Skeletal muscle tissue (tissue), 3 donors: ENCODE measurements at regions not wholly inside any gene's neighbourhood (a gene's known extent, or its start where the extent isn't known, plus 50 kb on each side); places are given as distances from the start of the nearest gene placed in this dataset.

Experiments used
- H3K27ac ChIP-seq: one replicate; pipeline ENCODE4 v1.7.0; 2013; ENCODE audit warnings: mild to moderate bottlenecking, low read depth, low read length, inconsistent platforms
- H3K27me3 ChIP-seq, 3 donors: one replicate each; pipeline ENCODE4 v1.7.0; 2013; ENCODE audit warnings: low read length in 3 of 3; ENCODE audit not compliant: control insufficient read depth in 3 of 3, insufficient read depth in 3 of 3
- H3K36me3 ChIP-seq, 3 donors: one replicate each; pipeline ENCODE4 v1.7.0; 2013; ENCODE audit warnings: low read length in 3 of 3; ENCODE audit not compliant: control insufficient read depth in 3 of 3, insufficient read depth in 3 of 3
- H3K4me1 ChIP-seq, 3 donors: one replicate each; pipeline ENCODE4 v1.7.0; 2013; ENCODE audit warnings: low read length in 3 of 3, mild to moderate bottlenecking in 3 of 3; ENCODE audit not compliant: control insufficient read depth in 3 of 3, insufficient read depth in 3 of 3
- H3K4me3 ChIP-seq, 3 donors: one replicate each; pipeline ENCODE4 v1.7.0; 2013; ENCODE audit warnings: low read length in 3 of 3
- H3K9ac ChIP-seq, 3 donors: one replicate each; pipeline ENCODE4 v1.7.0; 2013; ENCODE audit warnings: low read length in 3 of 3, mild to moderate bottlenecking in 3 of 3, moderate library complexity in 2 of 3, low read depth in 1 of 3
- H3K9me3 ChIP-seq, 3 donors: one replicate each; pipeline ENCODE4 v1.7.0; 2013; ENCODE audit warnings: low read length in 3 of 3; ENCODE audit not compliant: control insufficient read depth in 3 of 3
- donor health status: Osteomylitis.

DNA sequence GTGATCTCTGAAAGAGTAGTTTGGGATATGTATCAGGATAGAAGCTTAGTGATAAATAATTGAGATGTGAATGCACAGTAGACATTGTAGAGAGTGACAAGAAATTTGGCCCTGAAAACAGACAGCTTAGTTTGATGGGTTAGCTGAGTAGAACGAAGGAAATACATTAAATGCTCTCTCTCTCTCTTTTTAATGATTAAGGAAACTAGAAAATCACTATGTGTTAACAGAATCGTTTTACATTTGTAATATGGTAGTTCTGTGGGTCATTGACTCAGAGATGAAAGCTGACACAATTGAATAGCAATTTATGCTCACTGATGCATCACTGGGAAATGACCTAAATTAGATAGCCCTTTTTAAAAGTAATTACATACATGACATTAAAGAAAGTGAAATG lies 739.8 kb upstream of the PTPRD start:
- Histone ChIP-seq H3K9ac (no peak overlapping the region), H3K27me3 (no peaks in the 10 kb centered on the region), H3K4me3 (no peak overlapping the region), H3K4me1 (no peaks in the 10 kb centered on the region), H3K27ac (no peak overlapping the region), H3K36me3 (no peaks in the 10 kb centered on the region), H3K9me3 (no peaks in the 10 kb centered on the region)

DNA sequence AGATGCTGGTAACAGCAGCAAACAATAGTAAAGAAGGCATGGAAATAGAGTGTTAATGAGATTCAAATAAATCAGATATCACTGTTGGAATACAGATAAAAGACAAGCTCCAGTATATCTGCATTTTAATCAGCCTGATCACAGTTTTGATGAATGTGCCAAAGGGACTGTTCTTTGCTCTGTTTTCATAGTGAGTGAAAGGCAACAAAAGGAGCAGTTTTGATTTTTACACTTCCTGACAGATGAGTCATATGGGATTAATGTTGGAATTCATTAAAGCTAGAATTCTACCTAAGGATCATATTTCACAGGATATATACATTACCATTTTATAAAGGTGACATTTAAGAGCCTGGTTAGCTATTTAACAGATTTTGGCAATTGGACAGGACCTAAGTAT lies 743.3 kb upstream of the PTPRD start:
- H3K9me3 ChIP-seq: no peaks in the 10 kb centered on the region
- no peak overlapping the region for H3K9ac ChIP-seq
- no peak overlapping the region for H3K27ac ChIP-seq
- no peaks in the 10 kb centered on the region for H3K4me1 ChIP-seq
- no peaks in the 10 kb centered on the region for H3K36me3 ChIP-seq
- no peaks in the 10 kb centered on the region for H3K27me3 ChIP-seq
- H3K4me3 ChIP-seq: no peak overlapping the region

DNA sequence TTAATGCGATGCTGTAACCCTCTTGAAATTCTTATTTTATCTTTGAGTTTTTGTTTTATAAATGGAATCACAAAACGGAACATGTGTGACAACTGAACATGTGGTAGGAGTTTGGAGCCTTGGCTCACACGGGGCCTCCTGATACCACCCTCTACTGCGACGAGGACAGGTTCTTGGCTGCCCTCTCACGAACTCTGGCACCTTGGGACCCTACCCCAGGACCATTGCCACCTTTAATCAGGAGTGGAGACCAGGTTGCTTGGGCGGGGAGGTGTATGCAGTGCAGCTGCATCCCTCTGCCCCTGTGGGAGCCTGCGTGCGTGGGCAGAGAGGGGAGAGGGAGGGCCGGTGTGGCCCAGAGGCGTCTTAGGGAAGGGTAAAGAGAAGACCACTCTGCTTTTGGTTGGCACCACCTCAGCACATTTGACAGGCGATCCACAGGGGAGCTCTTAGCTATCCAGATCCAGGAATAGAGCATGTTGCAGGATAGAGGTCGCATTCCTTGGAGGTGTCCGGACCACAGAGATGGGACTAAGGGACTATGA lies 753.9 kb upstream of the PTPRD start:
- Histone ChIP-seq H3K9ac (no peak overlapping the region), H3K36me3 (no peaks in the 10 kb centered on the region), H3K4me1 (no peaks in the 10 kb centered on the region), H3K27me3 (no peaks in the 10 kb centered on the region), H3K9me3 (no peaks in the 10 kb centered on the region), H3K27ac (no peak overlapping the region), H3K4me3 (no peak overlapping the region)

DNA sequence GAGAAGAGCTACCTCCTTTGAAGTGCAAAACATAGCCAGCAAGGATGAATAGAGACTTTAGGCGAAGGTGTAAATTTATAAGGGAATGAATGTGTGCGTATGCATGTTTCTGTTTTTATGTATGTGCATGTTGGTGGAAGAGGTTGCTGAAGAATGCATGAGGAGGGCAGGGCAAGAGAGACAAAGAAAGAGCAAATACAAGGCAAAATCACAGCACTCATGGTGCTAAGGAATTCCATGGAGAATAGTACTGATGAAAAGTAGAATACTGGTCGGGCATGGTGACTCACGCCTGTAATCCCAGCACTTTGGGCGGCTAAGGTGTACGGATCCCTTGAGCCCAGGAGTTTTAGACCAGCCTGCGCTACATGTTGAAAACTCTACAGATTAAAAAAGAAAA lies 762.1 kb upstream of the PTPRD start:
- H3K27me3 ChIP-seq: no peaks in the 10 kb centered on the region

DNA sequence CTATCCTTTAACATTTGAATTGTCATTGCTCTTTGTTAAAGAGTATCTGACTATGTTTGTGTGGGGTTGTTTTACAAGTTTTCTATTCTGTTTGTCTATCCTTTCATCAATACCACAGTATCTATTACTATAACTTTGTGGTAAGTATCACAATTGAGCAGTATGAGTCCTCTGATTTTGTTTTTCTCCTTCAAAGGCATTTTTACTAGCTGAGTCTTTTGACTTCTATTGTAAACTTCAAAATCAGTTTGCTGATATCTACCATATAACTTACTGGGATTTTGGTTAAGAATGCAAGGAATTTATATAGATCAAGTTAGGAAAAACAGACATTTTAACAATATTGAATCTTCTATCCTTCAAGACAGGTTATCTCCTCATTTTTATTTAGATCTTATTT lies 789.8 kb upstream of the PTPRD start:
- Histone ChIP-seq H3K27ac (no peak overlapping the region), H3K36me3 (no peaks in the 10 kb centered on the region), H3K9ac (no peak overlapping the region), H3K4me3 (no peak overlapping the region), H3K27me3 (no peaks in the 10 kb centered on the region), H3K4me1 (no peaks in the 10 kb centered on the region), H3K9me3 (peaks cover 0 to 2% (median 0%) of the 10 kb centered on the region in 3 donors)

More for the DNA sequence above, 762.1 kb upstream of the PTPRD start:
- Histone ChIP-seq H3K4me1 (no peaks in the 10 kb centered on the region), H3K9me3 (peaks cover 0 to 2% (median 0%) of the 10 kb centered on the region in 3 donors), H3K36me3 (no peaks in the 10 kb centered on the region), H3K4me3 (no peak overlapping the region), H3K27ac (no peak overlapping the region), H3K9ac (no peak overlapping the region)

DNA sequence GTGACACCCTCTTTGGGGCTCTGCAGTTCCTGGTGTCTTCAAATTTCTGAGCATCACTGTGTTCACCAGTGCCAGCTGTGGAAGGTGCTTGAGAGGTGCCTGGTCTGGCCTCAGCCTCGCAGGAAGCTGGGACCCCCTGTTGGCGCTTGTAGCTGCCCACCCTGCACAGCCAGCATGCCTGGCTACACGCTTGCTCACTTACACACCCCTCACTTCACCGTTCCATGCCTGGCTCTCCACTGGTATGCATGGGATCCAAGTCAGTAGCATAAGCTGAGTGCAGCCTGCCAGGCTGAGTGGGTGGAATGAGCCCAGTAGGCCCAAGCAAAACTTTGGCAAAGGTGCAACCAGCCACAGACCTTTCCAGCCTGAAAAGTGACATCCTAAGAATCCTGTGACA lies 801.4 kb upstream of the PTPRD start:
- Histone ChIP-seq H3K36me3 (no peaks in the 10 kb centered on the region), H3K4me3 (no peak overlapping the region), H3K9me3 (no peaks in the 10 kb centered on the region), H3K27me3 (no peaks in the 10 kb centered on the region), H3K9ac (no peak overlapping the region), H3K27ac (no peak overlapping the region), H3K4me1 (no peaks in the 10 kb centered on the region)

DNA sequence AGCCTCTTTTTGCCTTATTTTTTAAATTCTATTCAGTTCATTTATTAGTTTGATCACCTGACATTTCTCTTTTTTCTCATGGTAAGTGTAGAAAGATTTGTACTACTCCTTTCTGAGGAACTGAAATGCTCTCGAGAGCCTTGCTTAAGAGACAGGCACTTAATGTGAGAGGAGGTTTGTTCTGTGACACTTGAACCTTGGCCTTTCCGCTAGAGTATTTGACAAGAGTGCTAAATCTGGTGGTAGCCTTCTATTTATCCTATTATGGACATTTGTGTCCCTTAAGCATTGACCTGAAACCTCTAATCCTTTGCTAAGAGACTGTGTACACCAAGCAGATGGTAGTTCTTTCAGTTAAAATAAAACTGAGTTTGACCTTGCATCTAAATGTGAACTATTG lies 805.0 kb upstream of the PTPRD start:
- no peaks in the 10 kb centered on the region for H3K36me3 ChIP-seq
- no peaks in the 10 kb centered on the region for H3K27me3 ChIP-seq
- H3K9me3 ChIP-seq: no peaks in the 10 kb centered on the region
- H3K4me1 ChIP-seq: no peaks in the 10 kb centered on the region
- no peak overlapping the region for H3K4me3 ChIP-seq
- no peak overlapping the region for H3K27ac ChIP-seq
- H3K9ac ChIP-seq: no peak overlapping the region

DNA sequence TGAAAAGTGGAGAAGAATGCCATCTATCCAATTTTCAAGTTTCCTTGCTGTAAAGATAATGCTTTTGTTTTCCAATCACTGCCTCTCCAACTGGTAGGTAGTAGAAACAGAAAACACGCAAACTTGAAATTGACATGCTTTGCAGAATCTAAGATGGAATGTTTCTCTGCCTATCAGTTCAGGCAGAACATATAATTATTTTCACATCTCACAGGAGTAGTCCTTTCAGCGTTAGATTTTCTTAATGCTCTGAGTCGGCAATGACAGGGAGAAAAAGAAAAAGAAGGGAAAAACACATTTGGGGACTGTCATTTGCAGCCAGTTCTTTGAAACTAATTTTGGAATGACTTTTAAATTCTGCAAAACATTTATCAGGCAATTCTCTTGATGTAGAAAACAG lies 818.7 kb upstream of the PTPRD start:
- Histone ChIP-seq H3K36me3 (no peaks in the 10 kb centered on the region), H3K4me3 (no peak overlapping the region), H3K9me3 (peaks cover 0 to 3% (median 0%) of the 10 kb centered on the region in 3 donors), H3K27me3 (no peaks in the 10 kb centered on the region), H3K4me1 (no peaks in the 10 kb centered on the region), H3K9ac (no peak overlapping the region), H3K27ac (no peak overlapping the region)

DNA sequence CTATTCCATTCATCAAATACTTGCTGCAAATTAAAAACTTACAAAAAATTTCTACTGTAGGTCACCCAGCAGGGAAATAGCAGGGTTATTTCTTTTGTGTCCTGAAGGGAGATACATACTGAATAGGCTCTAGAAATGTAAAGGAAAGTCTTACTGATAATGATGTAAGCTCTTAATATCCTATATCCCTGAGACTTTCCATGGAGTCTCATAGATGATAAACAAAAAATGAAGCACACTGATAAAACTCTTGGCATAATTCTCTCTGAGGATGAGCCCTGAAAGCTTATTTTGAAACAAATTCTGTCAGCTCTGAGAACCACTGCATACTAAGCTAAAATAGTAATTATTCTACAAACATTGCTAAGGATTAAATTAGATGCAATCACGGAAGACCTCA lies 819.6 kb upstream of the PTPRD start:
- no peak overlapping the region for H3K9ac ChIP-seq
- H3K27me3 ChIP-seq: no peaks in the 10 kb centered on the region
- H3K4me3 ChIP-seq: no peak overlapping the region
- no peak overlapping the region for H3K27ac ChIP-seq
- H3K36me3 ChIP-seq: no peaks in the 10 kb centered on the region
- no peaks in the 10 kb centered on the region for H3K4me1 ChIP-seq
- H3K9me3 ChIP-seq: peaks cover 0 to 3% (median 0%) of the 10 kb centered on the region in 3 donors

DNA sequence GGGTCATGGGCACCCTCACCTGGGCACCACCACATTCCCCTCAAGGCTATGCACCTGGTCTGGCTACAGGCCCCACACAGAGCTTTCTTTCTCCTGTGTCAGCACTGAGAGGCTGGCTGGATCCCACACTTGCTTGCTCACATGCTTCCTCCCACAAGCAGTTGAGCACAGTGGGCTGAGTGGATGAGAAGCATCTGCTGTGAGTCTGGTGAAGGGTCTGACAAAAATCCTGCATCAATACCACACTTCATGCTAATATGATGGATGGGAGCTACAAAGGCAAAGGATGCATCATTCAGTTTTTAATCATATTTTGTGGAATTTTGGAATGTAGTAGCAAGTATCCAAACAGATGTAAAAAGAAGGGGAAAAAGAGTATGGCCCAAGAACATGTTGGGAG lies 830.8 kb upstream of the PTPRD start:
- Histone ChIP-seq H3K27me3 (no peaks in the 10 kb centered on the region), H3K9ac (no peak overlapping the region), H3K4me1 (no peaks in the 10 kb centered on the region), H3K9me3 (no peaks in the 10 kb centered on the region), H3K36me3 (no peaks in the 10 kb centered on the region), H3K4me3 (no peak overlapping the region), H3K27ac (no peak overlapping the region)
